GM21447 (cell line): ENCODE measurements at regions not wholly inside any gene's neighbourhood (a gene's known extent, or its start where the extent isn't known, plus 50 kb on each side); places are given as distances from the start of the nearest gene placed in this dataset.
"Not testable (repeated sequence)": the region's sequence is repeated elsewhere in the genome, so short reads cannot be mapped to it uniquely, and the experiment has no call there.

Experiments used
- ATAC-seq: cut with Tn5 transposase; IDR thresholded peaks from one replicate; pipeline ENCODE4 v1.9.1; 2021; ENCODE audit not compliant: unreplicated experiment

GRCh38 chr11:49817705-49818430 is 134.3 kb upstream of the OR4C13 start:
- ATAC-seq, result not testable (repeated sequence)

GRCh38 chr11:49823188-49823587 is 129.0 kb upstream of the OR4C13 start:
- ATAC-seq, result not testable (repeated sequence)

GRCh38 chr11:49850541-49850940 is 101.7 kb upstream of the OR4C13 start:
- ATAC-seq, result not testable (repeated sequence)

GRCh38 chr11:49851511-49851910 is 100.7 kb upstream of the OR4C13 start:
- ATAC-seq, result no peak

GRCh38 chr11:49851971-49852389 is 100.2 kb upstream of the OR4C13 start:
- ATAC-seq, result no peak

GRCh38 chr11:49888875-49889274 is 63.3 kb upstream of the OR4C13 start:
- not testable (repeated sequence) for ATAC-seq

- ATAC-seq, result not testable (repeated sequence)
These were observed 60.1 kb upstream of the OR4C13 start for GRCh38 chr11:49891910-49892671.

GRCh38 chr11:49893442-49893841 is 58.7 kb upstream of the OR4C13 start:
- not testable (repeated sequence) for ATAC-seq
